HepG2 (cell line): ENCODE measurements at regions not wholly inside any gene's neighbourhood (a gene's known extent, or its start where the extent isn't known, plus 50 kb on each side); places are given as distances from the start of the nearest gene placed in this dataset.

ENCODE experiments used
- ARNTL ChIP-seq: sonication (generic); formaldehyde crosslinking; IDR thresholded peaks from 2 replicates; pipeline ENCODE4 v1.4.0; 2020; ENCODE audit warnings: mild to moderate bottlenecking, missing genetic modification reagents
- CC2D1A ChIP-seq: sonication (generic); formaldehyde crosslinking; IDR thresholded peaks from 2 replicates; pipeline ENCODE4 v1.8.1; 2023; ENCODE audit warnings: mild to moderate bottlenecking, missing genetic modification reagents
- CEBPG ChIP-seq: IDR thresholded peaks from 2 replicates; pipeline ENCODE4 v1.6.1; 2016
- CERS6 ChIP-seq: sonication (generic); formaldehyde crosslinking; IDR thresholded peaks from 2 replicates; pipeline ENCODE4 v1.5.0; 2020; ENCODE audit warnings: missing genetic modification reagents
- GFI1 ChIP-seq: sonication (generic); formaldehyde crosslinking; IDR thresholded peaks from 2 replicates; pipeline ENCODE4 v1.5.0; 2020; ENCODE audit warnings: missing genetic modification reagents, mild to moderate bottlenecking, borderline replicate concordance
- GRHL1 ChIP-seq: sonication (generic); formaldehyde crosslinking; conservative IDR thresholded peaks from 2 replicates; pipeline ENCODE4 v1.8.0; 2022; ENCODE audit warnings: missing genetic modification reagents
- HOXA9 ChIP-seq: sonication (generic); formaldehyde crosslinking; IDR thresholded peaks from 2 replicates; pipeline ENCODE4 v1.8.1; 2022; ENCODE audit warnings: missing genetic modification reagents, mild to moderate bottlenecking, moderate library complexity, borderline replicate concordance
- NBN ChIP-seq: fragments of 450-650 bp; conservative IDR thresholded peaks from 2 replicates; pipeline ENCODE4 v1.6.1; 2017
- NCOA5 ChIP-seq: sonication (generic); formaldehyde crosslinking; IDR thresholded peaks from 2 replicates; pipeline ENCODE4 v1.4.0; 2020; ENCODE audit warnings: missing genetic modification reagents
- NFIC ChIP-seq: IDR thresholded peaks from 2 replicates; pipeline ENCODE4 v1.6.1; 2012; ENCODE audit warnings: mild to moderate bottlenecking, low read length, inconsistent platforms
- NKX3-1 ChIP-seq: sonication (generic); formaldehyde crosslinking; IDR thresholded peaks from 2 replicates; pipeline ENCODE4 v1.5.0; 2020; ENCODE audit warnings: missing genetic modification reagents
- POLR2A ChIP-seq, 2 experiments: IDR thresholded peaks; 2 replicates each; pipeline ENCODE4 v1.6.1; 2011; ENCODE audit warnings: low read depth in 2 of 2, low read length in 2 of 2, mild to moderate bottlenecking in 1 of 2, moderate library complexity in 1 of 2; ENCODE audit not compliant: insufficient read depth in 1 of 2
- PTBP1 ChIP-seq: fragments of 200-400 bp; formaldehyde crosslinking; IDR thresholded peaks from 2 replicates; pipeline ENCODE4 v1.6.1; 2018; ENCODE audit warnings: low read length, low read depth; ENCODE audit not compliant: poor library complexity, severe bottlenecking
- SMAD9 ChIP-seq: sonication (generic); formaldehyde crosslinking; IDR thresholded peaks from 2 replicates; pipeline ENCODE4 v1.5.1; 2020; ENCODE audit warnings: mild to moderate bottlenecking, missing genetic modification reagents
- ZNF142 ChIP-seq: sonication (generic); formaldehyde crosslinking; IDR thresholded peaks from 2 replicates; pipeline ENCODE4 v1.4.0; 2020; ENCODE audit warnings: missing genetic modification reagents
- ZNF160 ChIP-seq: sonication (generic); formaldehyde crosslinking; IDR thresholded peaks from 2 replicates; pipeline ENCODE4 v1.8.0; 2022; ENCODE audit warnings: mild to moderate bottlenecking, inconsistent platforms, missing genetic modification reagents
- TF ChIP-seq, protein P1 (sequence below): sonication (generic); formaldehyde crosslinking; IDR thresholded peaks from 2 replicates; pipeline ENCODE4 v1.4.0; 2020; ENCODE audit warnings: missing genetic modification reagents, low read depth, mild to moderate bottlenecking, borderline replicate concordance

GRCh38 chr12:115421796-115422709 is 738.1 kb upstream of the TBX3 start (continued):
- TF ChIP-seq, protein P1, sequence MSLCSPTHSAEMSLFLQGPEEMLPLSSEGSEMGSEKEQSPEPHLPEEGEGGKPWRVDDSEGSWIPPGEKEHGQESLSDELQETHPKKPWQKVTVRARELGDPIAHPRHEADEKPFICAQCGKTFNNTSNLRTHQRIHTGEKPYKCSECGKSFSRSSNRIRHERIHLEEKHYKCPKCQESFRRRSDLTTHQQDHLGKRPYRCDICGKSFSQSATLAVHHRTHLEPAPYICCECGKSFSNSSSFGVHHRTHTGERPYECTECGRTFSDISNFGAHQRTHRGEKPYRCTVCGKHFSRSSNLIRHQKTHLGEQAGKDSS (CRISPR knock-in tag), result 0 out of 2 replicates have a peak, but pooled peaks have one; percentile 23
- TF ChIP-seq CERS6 (CRISPR knock-in tag), result no peak
- peak; percentile 95 for TF ChIP-seq NFIC
- no peak for TF ChIP-seq GRHL1 (CRISPR knock-in tag)
- TF ChIP-seq NBN, result no peak
- no peak for TF ChIP-seq NCOA5 (CRISPR knock-in tag)
- no peak for TF ChIP-seq PTBP1
- peak in 1 of 2 experiments; percentile 40; a peak in 1 of 4 replicates for TF ChIP-seq POLR2A (IDR thresholded peaks at IDR 0.05; ENCODE audit: insufficient read depth in 1 of 2, low read depth in 2 of 2, low read length in 2 of 2)
- 0 out of 2 replicates have a peak, but pooled peaks have one; percentile 42 for TF ChIP-seq SMAD9 (CRISPR knock-in tag)
- no peak for TF ChIP-seq ZNF160 (CRISPR knock-in tag)
- no peak for TF ChIP-seq CC2D1A (CRISPR knock-in tag)
- TF ChIP-seq HOXA9 (CRISPR knock-in tag), result peak; percentile 30; the same call in 1 of the 2 replicates
- no peak; the same call in 1 of the 2 replicates for TF ChIP-seq ZNF142 (CRISPR knock-in tag)
- peak; percentile 91 for TF ChIP-seq CEBPG (CRISPR knock-in tag)
- TF ChIP-seq NKX3-1 (CRISPR knock-in tag), result peak; percentile 74; the same call in 1 of the 2 replicates
- TF ChIP-seq GFI1 (CRISPR knock-in tag), result peak; percentile 94
- no peak; the same call in none of the 2 replicates for TF ChIP-seq ARNTL (CRISPR knock-in tag)
